CD14-positive monocyte (primary cell): ENCODE measurements at regions not wholly inside any gene's neighbourhood (a gene's known extent, or its start where the extent isn't known, plus 50 kb on each side); places are given as distances from the start of the nearest gene placed in this dataset.

Experiments
- DNase-seq, 3 donors: peaks; one replicate each; pipeline ENCODE4 v3.0.0-alpha.2; 2011 to 2022
- H2AFZ ChIP-seq: 2 replicates; pipeline ENCODE4 v1.6.0; 2012; ENCODE audit warnings: mild to moderate bottlenecking, low read depth, low read length, inconsistent platforms; ENCODE audit not compliant: insufficient read depth, poor library complexity, severe bottlenecking
- H3K27ac ChIP-seq, 2 donors: 1 replicate in 1 of 2; 2 replicates in 1 of 2; pipeline ENCODE4 v1.5.1; 2012 to 2013; ENCODE audit warnings: low read length in 2 of 2, control low read depth in 1 of 2, inconsistent platforms in 1 of 2, low read depth in 1 of 2, mild to moderate bottlenecking in 1 of 2
- H3K27me3 ChIP-seq, 2 donors: one replicate each; pipeline versions ENCODE4 v1.6.0 to v1.6.1; 2011 to 2013; ENCODE audit warnings: low read length in 2 of 2; ENCODE audit not compliant: control insufficient read depth in 2 of 2, insufficient read depth in 2 of 2
- H3K36me3 ChIP-seq, 2 donors: replicated peaks in 1 of 2; 1 replicate in 1 of 2; 2 replicates in 1 of 2; pipeline versions ENCODE4 v1.5.1 to v1.6.1; 2012 to 2013; ENCODE audit warnings: low read length in 2 of 2, control low read depth in 1 of 2, inconsistent platforms in 1 of 2, mild to moderate bottlenecking in 1 of 2; ENCODE audit not compliant: insufficient read depth in 2 of 2, control insufficient read depth in 1 of 2
- H3K4me1 ChIP-seq, 2 donors: 1 replicate in 1 of 2; 2 replicates in 1 of 2; pipeline versions ENCODE4 v1.5.1 to v1.6.1; 2012 to 2013; ENCODE audit warnings: low read length in 2 of 2, control low read depth in 1 of 2, inconsistent platforms in 1 of 2, mild to moderate bottlenecking in 1 of 2, moderate library complexity in 1 of 2; ENCODE audit not compliant: insufficient read depth in 2 of 2, control insufficient read depth in 1 of 2
- H3K4me2 ChIP-seq: replicated peaks from 2 replicates; pipeline ENCODE3; 2012; ENCODE audit warnings: low read length, moderate library complexity, mild to moderate bottlenecking; ENCODE audit not compliant: poor library complexity, severe bottlenecking; ENCODE audit errors: extremely low read depth
- H3K4me3 ChIP-seq, 3 experiments: fragments of 200-600 bp in 1 of 3; sonication (generic) in 1 of 3; replicated peaks in 1 of 3; 1 replicate in 2 of 3; 2 replicates in 1 of 3; pipeline ENCODE4 v1.5.1; 2011 to 2013; ENCODE audit warnings: low read length in 3 of 3, mild to moderate bottlenecking in 3 of 3, control low read depth in 2 of 3, low read depth in 2 of 3, inconsistent platforms in 1 of 3, moderate library complexity in 1 of 3
- H3K79me2 ChIP-seq: 2 replicates; pipeline ENCODE4 v1.6.0; 2012; ENCODE audit warnings: mild to moderate bottlenecking, control low read depth, inconsistent platforms, low read length, moderate library complexity; ENCODE audit not compliant: insufficient read depth
- H3K9ac ChIP-seq: 2 replicates; pipeline ENCODE4 v1.6.0; 2017; ENCODE audit warnings: low read length, mild to moderate bottlenecking; ENCODE audit not compliant: insufficient read depth, poor library complexity, severe bottlenecking
- H3K9me3 ChIP-seq, 2 donors: replicated peaks in 1 of 2; 1 replicate in 1 of 2; 2 replicates in 1 of 2; pipeline versions ENCODE4 v1.5.1 to v1.6.1; 2012 to 2013; ENCODE audit warnings: low read length in 2 of 2, control low read depth in 1 of 2; ENCODE audit not compliant: control insufficient read depth in 1 of 2, insufficient read depth in 1 of 2
- H4K20me1 ChIP-seq: 2 replicates; pipeline ENCODE4 v1.6.0; 2012; ENCODE audit warnings: mild to moderate bottlenecking, low read length, control low read depth, moderate library complexity; ENCODE audit not compliant: insufficient read depth
- H3K27ac Mint-ChIP-seq, 7 donors: one replicate each; pipeline ENCODE4 v1.8.0; 2020; ENCODE audit warnings: mild to moderate bottlenecking in 7 of 7, mixed read lengths in 7 of 7, moderate library complexity in 6 of 7, inconsistent platforms in 2 of 7
- H3K27me3 Mint-ChIP-seq, 3 donors: one replicate each; pipeline ENCODE4 v1.8.0; 2021 to 2022; ENCODE audit warnings: low read depth in 3 of 3, mild to moderate bottlenecking in 3 of 3, mixed read lengths in 3 of 3, moderate library complexity in 3 of 3, inconsistent platforms in 1 of 3
- H3K36me3 Mint-ChIP-seq, 2 donors: one replicate each; pipeline ENCODE4 v1.8.0; 2020; ENCODE audit warnings: mixed read lengths in 2 of 2, inconsistent platforms in 1 of 2, mild to moderate bottlenecking in 1 of 2
- H3K4me1 Mint-ChIP-seq: one replicate; pipeline ENCODE4 v1.8.0; 2020; ENCODE audit warnings: mild to moderate bottlenecking, mixed read lengths
- H3K4me3 Mint-ChIP-seq, 2 donors: one replicate each; pipeline ENCODE4 v1.8.0; 2020; ENCODE audit warnings: mild to moderate bottlenecking in 2 of 2, mixed read lengths in 2 of 2, moderate library complexity in 1 of 2
- H3K9me3 Mint-ChIP-seq, 7 donors: one replicate each; pipeline ENCODE4 v1.8.0; 2020 to 2022; ENCODE audit warnings: mixed read lengths in 7 of 7, mild to moderate bottlenecking in 6 of 7, moderate library complexity in 6 of 7, inconsistent platforms in 2 of 7
- WGBS: methylation state at CpG from one replicate; pipeline ENCODE4 v1.1.5; 2013; ENCODE audit warnings: missing lambda C conversion rate; ENCODE audit not compliant: insufficient coverage; 5-methylcytosine and 5-hydroxymethylcytosine counted together
- intact Hi-C, 2 donors: fragments of 100-400 bp; cut with micrococcal nuclease; formaldehyde crosslinking; loops; one replicate each; pipeline versions ENCODE4 v1.15.0 to v1.15.1; 2023
- TF ChIP-seq, protein P1 (sequence below): fragments of 200-600 bp; IDR thresholded peaks from one replicate; pipeline ENCODE4 v1.8.0; 2022; ENCODE audit warnings: antibody characterized with exemption, mild to moderate bottlenecking

DNA sequence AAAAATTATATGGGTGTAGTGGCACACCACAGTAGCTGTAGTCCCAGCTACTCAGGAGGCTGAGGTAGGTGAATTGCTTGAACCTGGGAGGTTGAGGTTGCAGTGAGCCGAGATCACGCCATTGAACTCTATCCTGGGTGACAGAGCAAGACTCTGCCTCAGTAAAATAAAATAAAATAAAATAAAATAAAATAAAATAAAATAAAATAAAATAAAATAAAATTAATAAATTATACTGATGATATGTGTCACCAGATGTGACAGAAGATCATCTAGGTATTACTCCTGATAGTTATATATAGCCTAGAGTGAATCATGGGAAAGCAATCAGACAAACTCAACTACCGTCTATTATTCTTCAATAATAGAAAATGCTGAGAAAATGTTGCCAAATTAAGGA lies 972.5 kb downstream of the MRPL39 start:
- Histone ChIP-seq H3K27ac (no peak overlapping the region), H2AFZ (no peak overlapping the region), H3K36me3 (no peaks in the 10 kb centered on the region), H3K4me2 (no peak overlapping the region), H3K4me3 (no peak overlapping the region), H3K79me2 (no peaks in the 10 kb centered on the region), H3K4me1 (no peaks in the 10 kb centered on the region), H3K9me3 (peaks cover 3 to 6% of the 10 kb centered on the region in 2 donors), H3K27me3 (no peaks in the 10 kb centered on the region), H4K20me1 (no peaks in the 10 kb centered on the region), H3K9ac (no peak overlapping the region)
- Mint-ChIP-seq H3K27ac (no peak overlapping the region), H3K36me3 (no peaks in the 10 kb centered on the region), H3K27me3 (no peaks in the 10 kb centered on the region), H3K4me1 (no peaks in the 10 kb centered on the region), H3K4me3 (no peak overlapping the region), H3K9me3 (peaks cover 0 to 11% (median 2%) of the 10 kb centered on the region in 7 donors)
- no CpG with 5 or more reads among the region's 3 CpGs for WGBS
- TF ChIP-seq, protein P1, sequence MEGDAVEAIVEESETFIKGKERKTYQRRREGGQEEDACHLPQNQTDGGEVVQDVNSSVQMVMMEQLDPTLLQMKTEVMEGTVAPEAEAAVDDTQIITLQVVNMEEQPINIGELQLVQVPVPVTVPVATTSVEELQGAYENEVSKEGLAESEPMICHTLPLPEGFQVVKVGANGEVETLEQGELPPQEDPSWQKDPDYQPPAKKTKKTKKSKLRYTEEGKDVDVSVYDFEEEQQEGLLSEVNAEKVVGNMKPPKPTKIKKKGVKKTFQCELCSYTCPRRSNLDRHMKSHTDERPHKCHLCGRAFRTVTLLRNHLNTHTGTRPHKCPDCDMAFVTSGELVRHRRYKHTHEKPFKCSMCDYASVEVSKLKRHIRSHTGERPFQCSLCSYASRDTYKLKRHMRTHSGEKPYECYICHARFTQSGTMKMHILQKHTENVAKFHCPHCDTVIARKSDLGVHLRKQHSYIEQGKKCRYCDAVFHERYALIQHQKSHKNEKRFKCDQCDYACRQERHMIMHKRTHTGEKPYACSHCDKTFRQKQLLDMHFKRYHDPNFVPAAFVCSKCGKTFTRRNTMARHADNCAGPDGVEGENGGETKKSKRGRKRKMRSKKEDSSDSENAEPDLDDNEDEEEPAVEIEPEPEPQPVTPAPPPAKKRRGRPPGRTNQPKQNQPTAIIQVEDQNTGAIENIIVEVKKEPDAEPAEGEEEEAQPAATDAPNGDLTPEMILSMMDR, result no peak
- intact Hi-C loops, result no loop called here
- DNase-seq, result no peak

DNA sequence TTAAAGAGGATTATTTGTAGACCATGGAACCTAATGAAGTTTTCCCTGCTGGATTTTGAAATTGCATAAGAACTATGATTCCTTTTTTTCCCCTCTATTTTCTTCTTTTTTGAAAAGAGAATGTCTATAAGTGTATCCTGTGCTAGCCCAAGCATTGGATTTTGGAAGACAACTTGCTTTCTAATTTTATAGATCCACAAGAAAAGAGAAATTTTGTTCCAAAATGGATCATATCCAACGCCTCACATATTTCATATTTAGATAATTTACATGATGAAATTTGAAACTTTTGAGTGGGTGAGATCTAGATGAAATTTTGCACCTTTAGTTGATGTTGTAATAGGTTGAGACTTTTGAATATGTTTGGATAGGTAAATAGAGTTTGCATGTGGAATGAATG lies 978.7 kb downstream of the MRPL39 start:
- Histone ChIP-seq H4K20me1 (no peaks in the 10 kb centered on the region), H3K27ac (no peak overlapping the region), H3K9me3 (peaks cover 0 to 5% of the 10 kb centered on the region in 2 donors), H3K4me2 (no peak overlapping the region), H3K36me3 (no peaks in the 10 kb centered on the region), H3K27me3 (no peaks in the 10 kb centered on the region), H3K4me1 (no peaks in the 10 kb centered on the region), H3K9ac (no peak overlapping the region), H3K79me2 (no peaks in the 10 kb centered on the region), H2AFZ (no peak overlapping the region), H3K4me3 (no peak overlapping the region)
- intact Hi-C loops, result no loop called here
- Mint-ChIP-seq H3K9me3 (peaks cover 0 to 13% (median 0%) of the 10 kb centered on the region in 7 donors), H3K4me3 (no peak overlapping the region), H3K27ac (no peak overlapping the region), H3K4me1 (no peaks in the 10 kb centered on the region), H3K27me3 (no peaks in the 10 kb centered on the region), H3K36me3 (no peaks in the 10 kb centered on the region)
- WGBS, result no CpG with 5 or more reads among the region's 1 CpG
- no peak for DNase-seq
- TF ChIP-seq, protein P1, result no peak
